Urothelium cell line (cell line): ENCODE measurements at regions not wholly inside any gene's neighbourhood (a gene's known extent, or its start where the extent isn't known, plus 50 kb on each side); places are given as distances from the start of the nearest gene placed in this dataset.

Experiments
- DNase-seq: peaks from one replicate; pipeline ENCODE4 v3.0.0; 2011; ENCODE audit warnings: low spot score, mixed read lengths
- FAIRE-seq: peaks from 2 replicates; lab custom pipeline; 2011; peaks lifted over from hg19 to GRCh38; lab: Jason Lieb, UNC

GRCh38 chrX:147680251-147680650 lies 231.5 kb upstream of the FMR1 start:
- no peak for FAIRE-seq
- no peak for DNase-seq

- no peak for FAIRE-seq
- no peak for DNase-seq
These were observed 218.2 kb upstream of the FMR1 start for GRCh38 chrX:147693511-147693910.

- DNase-seq, result no peak
- no peak for FAIRE-seq
These were observed 212.7 kb upstream of the FMR1 start for GRCh38 chrX:147699061-147699460.

GRCh38 chrX:147710301-147710700 lies 201.4 kb upstream of the FMR1 start:
- FAIRE-seq (no peak), DNase-seq (no peak)

- DNase-seq (no peak), FAIRE-seq (no peak)
These were observed 178.3 kb upstream of the FMR1 start for GRCh38 chrX:147733369-147733768.

GRCh38 chrX:147735364-147735763 lies 176.4 kb upstream of the FMR1 start:
- DNase-seq (no peak), FAIRE-seq (no peak)

- DNase-seq (no peak), FAIRE-seq (no peak)
These were observed 175.7 kb upstream of the FMR1 start for GRCh38 chrX:147736045-147736444.

- no peak for DNase-seq
- no peak for FAIRE-seq
These were observed 174.0 kb upstream of the FMR1 start for GRCh38 chrX:147737690-147738089.

- DNase-seq, result no peak
- FAIRE-seq, result no peak
These were observed 173.5 kb upstream of the FMR1 start for GRCh38 chrX:147738265-147738664.

- DNase-seq, result no peak
- no peak for FAIRE-seq
These were observed 172.5 kb upstream of the FMR1 start for GRCh38 chrX:147739196-147739595.

GRCh38 chrX:147741776-147742175 lies 169.9 kb upstream of the FMR1 start:
- no peak for FAIRE-seq
- no peak for DNase-seq

- no peak for FAIRE-seq
These were observed 162.4 kb upstream of the FMR1 start for GRCh38 chrX:147749308-147749707.

GRCh38 chrX:147757750-147758149 lies 154.0 kb upstream of the FMR1 start:
- FAIRE-seq (no peak), DNase-seq (no peak)

More at GRCh38 chrX:147749308-147749707, 162.4 kb upstream of the FMR1 start:
- DNase-seq, result no peak

- no peak for DNase-seq
- FAIRE-seq, result no peak
These were observed 148.6 kb upstream of the FMR1 start for GRCh38 chrX:147763131-147763530.

- no peak for DNase-seq
- FAIRE-seq, result no peak
These were observed 146.9 kb upstream of the FMR1 start for GRCh38 chrX:147764868-147765267.

GRCh38 chrX:147770858-147771257 lies 140.9 kb upstream of the FMR1 start:
- DNase-seq (no peak), FAIRE-seq (no peak)

GRCh38 chrX:147776988-147777387 lies 134.7 kb upstream of the FMR1 start:
- DNase-seq (no peak), FAIRE-seq (no peak)

GRCh38 chrX:147779173-147779572 lies 132.5 kb upstream of the FMR1 start:
- DNase-seq (no peak), FAIRE-seq (no peak)

- no peak for FAIRE-seq
- no peak for DNase-seq
These were observed 129.9 kb upstream of the FMR1 start for GRCh38 chrX:147781844-147782243.

- FAIRE-seq (no peak), DNase-seq (no peak)
These were observed 122.9 kb upstream of the FMR1 start for GRCh38 chrX:147788641-147789350.

- DNase-seq (no peak), FAIRE-seq (no peak)
These were observed 111.1 kb upstream of the FMR1 start for GRCh38 chrX:147800663-147801062.

GRCh38 chrX:147803948-147804347 lies 107.8 kb upstream of the FMR1 start:
- FAIRE-seq (no peak), DNase-seq (peak; percentile 1)

GRCh38 chrX:147811803-147812202 lies 99.9 kb upstream of the FMR1 start:
- DNase-seq (no peak), FAIRE-seq (no peak)
